ENCODE measurements at regions not wholly inside any gene's neighbourhood (a gene's known extent, or its start where the extent isn't known, plus 50 kb on each side); places are given as distances from the start of the nearest gene placed in this dataset.
A peak's percentile ranks its signal among the peaks of the same experiment; 100 is the strongest.

GRCh38 chr11:34758262-34758661, 137.4 kb downstream of the EHF start:
- no peak overlapping the region for H3K4me3 ChIP-seq (replicated peaks in 1 of 3; ENCODE audit: insufficient read depth in 1 of 3, low read depth in 2 of 3, low read length in 3 of 3)
- H2AFZ ChIP-seq (ENCODE audit: low read length): no peak overlapping the region
- no peak overlapping the region for H3K9ac ChIP-seq (ENCODE audit: insufficient read depth, low read depth, low read length)
- no peak overlapping the region for H3K27ac ChIP-seq (ENCODE audit: extremely low read length, insufficient read depth, low read length)
- no peaks in the 10 kb centered on the region for H3K9me3 ChIP-seq (ENCODE audit: low read length)
- FAIRE-seq (no peak), DNase-seq (ENCODE audit: low spot score) (no peak), ATAC-seq (no peak)
- TF ChIP-seq BCL6 (CRISPR knock-in tag; IDR thresholded peaks at IDR 0.05) (peak; percentile 95), ZKSCAN5 (CRISPR knock-in tag; IDR thresholded peaks at IDR 0.05) (no peak)
- CTCF ChIA-PET (ENCODE audit: low intra/inter-chr PET ratio, low total read pairs): no interaction called here
- BruUV-seq (replicated peaks): no TSS peak
- no peak overlapping the region for H3K4me2 ChIP-seq (ENCODE audit: low read depth, low read length)
- intact Hi-C loops (cut with micrococcal nuclease; ENCODE audit: unreplicated experiment) (no loop called here), in situ Hi-C loops (cut with HindIII; ENCODE audit: extremely low pct_ligation_motif_present, low pct_unique_long_range_greater_than_20kb) (no loop called here)
- 34% methylated on average over 6 of the region's 7 CpGs for WGBS (ENCODE audit: low lambda C conversion rate)
- H3K79me2 ChIP-seq (ENCODE audit: insufficient read depth, low read length): no peaks in the 10 kb centered on the region
- no peaks in the 10 kb centered on the region for H4K20me1 ChIP-seq (ENCODE audit: insufficient read depth, low read length)
- H3K27me3 ChIP-seq (ENCODE audit: control insufficient read depth in 1 of 2, insufficient read depth in 2 of 2, low read length in 2 of 2): no peaks in the 10 kb centered on the region
- peaks cover 9% of the 10 kb centered on the region; the same call in 1 of the 2 replicates for H3K4me1 ChIP-seq (ENCODE audit: insufficient read depth, low read length)
- POLR2A ChIA-PET: interaction anchor here (1.2 kb wide), 1 partner anchor 104 kb away, joined by 3 read pairs; no protein-coding TSS in a partner anchor
- H3K36me3 ChIP-seq (replicated peaks in 1 of 2; ENCODE audit: control insufficient read depth in 1 of 2, insufficient read depth in 2 of 2, low read length in 2 of 2): no peaks in the 10 kb centered on the region

GRCh38 chr11:34757026-34757451, 136.1 kb downstream of the EHF start:
- FAIRE-seq (no peak), DNase-seq (ENCODE audit: low spot score) (no peak), ATAC-seq (no peak)
- H3K27me3 ChIP-seq (ENCODE audit: control insufficient read depth in 1 of 2, insufficient read depth in 2 of 2, low read length in 2 of 2): no peaks in the 10 kb centered on the region
- peaks cover 9% of the 10 kb centered on the region; the same call in 1 of the 2 replicates for H3K4me1 ChIP-seq (ENCODE audit: insufficient read depth, low read length)
- no peaks in the 10 kb centered on the region for H3K36me3 ChIP-seq (replicated peaks in 1 of 2; ENCODE audit: control insufficient read depth in 1 of 2, insufficient read depth in 2 of 2, low read length in 2 of 2)
- ChIA-PET CTCF (ENCODE audit: low intra/inter-chr PET ratio, low total read pairs) (no interaction called here), POLR2A (interaction anchor here (1.2 kb wide), 1 partner anchor 103 kb away, joined by 3 read pairs; no protein-coding TSS in a partner anchor)
- H3K79me2 ChIP-seq (ENCODE audit: insufficient read depth, low read length): no peaks in the 10 kb centered on the region
- intact Hi-C loops (cut with micrococcal nuclease; ENCODE audit: unreplicated experiment): no loop called here
- H3K4me3 ChIP-seq (replicated peaks in 1 of 3; ENCODE audit: insufficient read depth in 1 of 3, low read depth in 2 of 3, low read length in 3 of 3): no peak overlapping the region
- no peaks in the 10 kb centered on the region for H3K9me3 ChIP-seq (ENCODE audit: low read length)
- H4K20me1 ChIP-seq (ENCODE audit: insufficient read depth, low read length): no peaks in the 10 kb centered on the region
- H3K9ac ChIP-seq (ENCODE audit: insufficient read depth, low read depth, low read length): no peak overlapping the region
- H3K4me2 ChIP-seq (ENCODE audit: low read depth, low read length): no peak overlapping the region
- 3% methylated on average over 1 of the region's 1 CpG for WGBS (ENCODE audit: low lambda C conversion rate)
- in situ Hi-C loops (cut with HindIII; ENCODE audit: extremely low pct_ligation_motif_present, low pct_unique_long_range_greater_than_20kb): no loop called here
- no peak overlapping the region for H2AFZ ChIP-seq (ENCODE audit: low read length)
- no peak overlapping the region for H3K27ac ChIP-seq (ENCODE audit: extremely low read length, insufficient read depth, low read length)
- TF ChIP-seq AKAP8 (CRISPR knock-in tag; IDR thresholded peaks at IDR 0.05): no peak
- no peak for TF ChIP-seq CREB1 (IDR thresholded peaks at IDR 0.05)
- TF ChIP-seq CREB1 (CRISPR knock-in tag; IDR thresholded peaks at IDR 0.05): no peak
- no peak for TF ChIP-seq ZNF124 (CRISPR knock-in tag; IDR thresholded peaks at IDR 0.05)
- TF ChIP-seq GABPB1 (CRISPR knock-in tag; IDR thresholded peaks at IDR 0.05): no peak
- TF ChIP-seq STAG1 (CRISPR knock-in tag; IDR thresholded peaks at IDR 0.05): no peak
- TF ChIP-seq TAF1 (CRISPR knock-in tag; IDR thresholded peaks at IDR 0.05): no peak
- no TSS peak for BruUV-seq (replicated peaks)
